SK-N-SH (cell line): ENCODE measurements at regions not wholly inside any gene's neighbourhood (a gene's known extent, or its start where the extent isn't known, plus 50 kb on each side); places are given as distances from the start of the nearest gene placed in this dataset.

Experiments
- CTCF ChIA-PET: fragments of 300-600, 350-600 bp; formaldehyde crosslinking; extraction: SDS; loops from one replicate; lab custom pipeline; 2021; lab: Yijun Ruan, JAX
- POLR2A ChIA-PET: fragments of 350-600 bp; sonication (Branson Sonifier 250); formaldehyde crosslinking; extraction: SDS; loops from one replicate; lab custom pipeline; 2020; ENCODE audit warnings: antibody characterized with exemption, inconsistent platforms; lab: Yijun Ruan, JAX
- DNase-seq: peaks from one replicate; pipeline ENCODE4 v3.0.0; 2012
- H2AFZ ChIP-seq: fragments of 200-600 bp; sonication (generic); 2 replicates; pipeline ENCODE4 v1.8.1; 2016; ENCODE audit warnings: antibody characterized with exemption, mild to moderate bottlenecking, low read depth
- H3F3A ChIP-seq: fragments of 200-600 bp; sonication (generic); replicated peaks from 2 replicates; pipeline ENCODE3; 2016; ENCODE audit warnings: antibody characterized with exemption, mild to moderate bottlenecking; ENCODE audit not compliant: insufficient read depth
- H3K27ac ChIP-seq, 2 experiments: fragments of 200-500 bp in 1 of 2; fragments of 200-600 bp in 1 of 2; sonication (Bioruptor generic) in 1 of 2; sonication (generic), shearing (Covaris generic) in 1 of 2; 2 replicates each; pipeline versions ENCODE4 v1.5.1 to v1.6.1; 2014 to 2016; ENCODE audit warnings: low read depth in 2 of 2, inconsistent platforms in 1 of 2, low read length in 1 of 2, mild to moderate bottlenecking in 1 of 2, mixed read lengths in 1 of 2
- H3K27me3 ChIP-seq: fragments of 200-600 bp; sonication (generic), shearing (Covaris generic); 2 replicates; pipeline ENCODE4 v1.6.1; 2016; ENCODE audit warnings: mixed run types; ENCODE audit not compliant: insufficient read depth
- H3K36me3 ChIP-seq, 2 experiments: fragments of 200-500 bp in 1 of 2; fragments of 200-600 bp in 1 of 2; sonication (Bioruptor generic) in 1 of 2; sonication (generic) in 1 of 2; replicated peaks in 1 of 2; 2 replicates each; pipeline versions ENCODE3 to v1.5.1; 2014 to 2016; ENCODE audit warnings: low read length in 1 of 2, mild to moderate bottlenecking in 1 of 2; ENCODE audit not compliant: insufficient read depth in 2 of 2, control insufficient read depth in 1 of 2
- H3K4me1 ChIP-seq, 2 experiments: fragments of 200-500 bp in 1 of 2; fragments of 200-600 bp in 1 of 2; sonication (Bioruptor generic) in 1 of 2; sonication (generic), shearing (Covaris generic) in 1 of 2; 2 replicates each; pipeline versions ENCODE4 v1.5.1 to v1.6.1; 2014 to 2016; ENCODE audit warnings: low read depth in 1 of 2, low read length in 1 of 2, mixed run types in 1 of 2; ENCODE audit not compliant: insufficient read depth in 2 of 2, control insufficient read depth in 1 of 2
- H3K4me2 ChIP-seq: fragments of 200-600 bp; sonication (generic), shearing (Covaris generic); 2 replicates; pipeline ENCODE4 v1.6.1; 2017; ENCODE audit warnings: mixed run types
- H3K4me3 ChIP-seq, 2 experiments: fragments of 200-500 bp in 1 of 2; fragments of 200-600 bp in 1 of 2; sonication (Bioruptor generic) in 1 of 2; sonication (generic), shearing (Covaris generic) in 1 of 2; 2 replicates each; pipeline versions ENCODE4 v1.5.1 to v1.8.1; 2014 to 2016; ENCODE audit warnings: low read depth in 2 of 2, inconsistent platforms in 1 of 2, low read length in 1 of 2, mild to moderate bottlenecking in 1 of 2, mixed read lengths in 1 of 2, moderate library complexity in 1 of 2
- H3K79me2 ChIP-seq: fragments of 200-600 bp; sonication (generic); 2 replicates; pipeline ENCODE4 v1.8.1; 2017; ENCODE audit warnings: mild to moderate bottlenecking; ENCODE audit not compliant: insufficient read depth
- H3K9ac ChIP-seq: fragments of 200-600 bp; sonication (generic); 2 replicates; pipeline ENCODE4 v1.6.1; 2017; ENCODE audit warnings: mixed run types
- H3K9me2 ChIP-seq: fragments of 200-600 bp; sonication (generic); 2 replicates; pipeline ENCODE4 v1.6.1; 2017; ENCODE audit warnings: mixed run types
- H3K9me3 ChIP-seq: fragments of 200-600 bp; sonication (generic); 2 replicates; pipeline ENCODE4 v1.6.1; 2017; ENCODE audit warnings: mixed run types, mild to moderate bottlenecking, moderate library complexity
- H4K20me1 ChIP-seq: fragments of 200-600 bp; sonication (generic); 2 replicates; pipeline ENCODE4 v1.6.1; 2017; ENCODE audit warnings: mild to moderate bottlenecking, mixed run types; ENCODE audit not compliant: insufficient read depth
- EZH2phosphoT487 ChIP-seq: fragments of 200-600 bp; sonication (generic); IDR thresholded peaks from 2 replicates; pipeline ENCODE4 v1.6.1; 2017; ENCODE audit warnings: low read depth, mixed run types, mild to moderate bottlenecking, antibody characterized with exemption, moderate library complexity, borderline replicate concordance
- FOXJ3 ChIP-seq: sonication (generic); formaldehyde crosslinking; IDR thresholded peaks from 2 replicates; pipeline ENCODE4 v1.5.1; 2020; ENCODE audit warnings: mild to moderate bottlenecking, missing genetic modification reagents
- IRF3 ChIP-seq: fragments of 150-350 bp; IDR thresholded peaks from 2 replicates; pipeline ENCODE4 v1.6.1; 2016; ENCODE audit warnings: mild to moderate bottlenecking, low read depth, low read length
- MEF2A ChIP-seq: IDR thresholded peaks from 2 replicates; pipeline ENCODE4 v1.4.0; 2012; ENCODE audit warnings: low read depth, borderline replicate concordance
- RCOR1 ChIP-seq: fragments of 150-350 bp; IDR thresholded peaks from 2 replicates; pipeline ENCODE4 v1.6.1; 2017; ENCODE audit warnings: antibody characterized with exemption, low read length
- RFX5 ChIP-seq: IDR thresholded peaks from 2 replicates; pipeline ENCODE4 v1.6.1; 2012; ENCODE audit warnings: mild to moderate bottlenecking, improper control_type of control experiment, low read length
- RXRA ChIP-seq: IDR thresholded peaks from 2 replicates; pipeline ENCODE4 v1.4.0; 2012; ENCODE audit warnings: low read depth, mild to moderate bottlenecking, borderline replicate concordance
- SMC3 ChIP-seq: IDR thresholded peaks from 2 replicates; pipeline ENCODE4 v1.6.1; 2012; ENCODE audit warnings: low read depth, low read length, improper control_type of control experiment
- TAF1 ChIP-seq: IDR thresholded peaks from 2 replicates; pipeline ENCODE4 v1.6.1; 2012; ENCODE audit warnings: low read depth, mild to moderate bottlenecking, low read length, moderate library complexity, borderline replicate concordance
- ZBTB33 ChIP-seq: IDR thresholded peaks from 2 replicates; pipeline ENCODE4 v1.4.0; 2012; ENCODE audit warnings: low read depth, borderline replicate concordance
- WGBS: methylation state at CpG from one replicate; pipeline ENCODE4 v1.1.6; 2017; ENCODE audit warnings: low lambda C conversion rate; 5-methylcytosine and 5-hydroxymethylcytosine counted together
- TF ChIP-seq, protein P1 (sequence below): IDR thresholded peaks from 2 replicates; pipeline ENCODE4; 2012

- WGBS, result 48% methylated on average over 13 of the region's 13 CpGs
These were observed 296.3 kb downstream of the QKI start for GRCh38 chr6:163710532-163711470.

DNA sequence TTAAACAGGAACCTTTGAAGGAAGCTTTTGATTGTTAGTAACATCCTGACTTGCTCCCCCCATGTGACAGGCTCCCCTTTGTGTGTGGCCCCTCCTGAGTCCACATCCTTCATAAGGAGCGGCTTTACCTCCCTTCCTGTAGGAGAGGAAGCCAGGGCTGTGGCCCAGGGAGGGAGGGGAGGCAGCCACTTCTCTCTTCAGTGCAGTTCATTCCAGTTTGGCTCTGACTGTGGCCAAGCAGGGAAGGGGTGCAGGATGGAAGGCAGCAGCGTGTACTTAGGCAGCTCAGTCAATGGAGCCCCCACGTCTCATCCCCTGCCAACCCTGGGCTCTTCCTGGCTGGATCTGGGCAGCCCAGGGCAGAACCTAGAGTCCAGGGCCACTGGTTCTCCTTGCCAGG lies 295.2 kb downstream of the QKI start:
- no peak for DNase-seq
- Histone ChIP-seq H3K4me1 (peaks cover 0 to 11% of the 10 kb centered on the region in 2 experiments; a peak in 1 of 4 replicates), H3F3A (no peaks in the 10 kb centered on the region), H3K9ac (no peak overlapping the region), H2AFZ (no peak overlapping the region), H3K79me2 (no peaks in the 10 kb centered on the region), H3K9me2 (no peaks in the 10 kb centered on the region), H3K4me2 (no peak overlapping the region), H3K27ac (no peak overlapping the region), H3K36me3 (no peaks in the 10 kb centered on the region), H3K27me3 (no peaks in the 10 kb centered on the region), H3K4me3 (no peak overlapping the region), H3K9me3 (no peaks in the 10 kb centered on the region), H4K20me1 (no peaks in the 10 kb centered on the region)
- WGBS, result 40% methylated on average over 3 of the region's 3 CpGs
- POLR2A ChIA-PET, result no interaction called here
- CTCF ChIA-PET, result interaction anchor here (0.6 to 1.3 kb wide), 2 partner anchors 16 to 1146 kb away, joined by 3 read pairs; no protein-coding TSS in a partner anchor
- no peak for TF ChIP-seq IRF3

More at GRCh38 chr6:163710532-163711470, 296.3 kb downstream of the QKI start:
- peaks cover 0 to 11% of the 10 kb centered on the region in 2 experiments; a peak in 1 of 4 replicates for H3K4me1 ChIP-seq
- no peaks in the 10 kb centered on the region for H3K9me2 ChIP-seq
- H4K20me1 ChIP-seq, result no peaks in the 10 kb centered on the region
- H3F3A ChIP-seq, result no peaks in the 10 kb centered on the region
- no peak overlapping the region for H3K4me2 ChIP-seq
- no peak for DNase-seq
- no peaks in the 10 kb centered on the region for H3K79me2 ChIP-seq
- TF ChIP-seq SMC3 (no peak), RCOR1 (no peak), RXRA (no peak), EZH2phosphoT487 (no peak), MEF2A (no peak), RFX5 (no peak), TAF1 (no peak), FOXJ3 (no peak), ZBTB33 (no peak)
- TF ChIP-seq, protein P1, sequence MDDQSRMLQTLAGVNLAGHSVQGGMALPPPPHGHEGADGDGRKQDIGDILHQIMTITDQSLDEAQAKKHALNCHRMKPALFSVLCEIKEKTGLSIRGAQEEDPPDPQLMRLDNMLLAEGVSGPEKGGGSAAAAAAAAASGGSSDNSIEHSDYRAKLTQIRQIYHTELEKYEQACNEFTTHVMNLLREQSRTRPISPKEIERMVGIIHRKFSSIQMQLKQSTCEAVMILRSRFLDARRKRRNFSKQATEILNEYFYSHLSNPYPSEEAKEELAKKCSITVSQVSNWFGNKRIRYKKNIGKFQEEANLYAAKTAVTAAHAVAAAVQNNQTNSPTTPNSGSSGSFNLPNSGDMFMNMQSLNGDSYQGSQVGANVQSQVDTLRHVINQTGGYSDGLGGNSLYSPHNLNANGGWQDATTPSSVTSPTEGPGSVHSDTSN, result no peak
- no peaks in the 10 kb centered on the region for H3K9me3 ChIP-seq
- no peak overlapping the region for H3K4me3 ChIP-seq
- H3K27ac ChIP-seq, result no peak overlapping the region
- ChIA-PET POLR2A (no interaction called here), CTCF (interaction anchor here (0.6 to 1.3 kb wide), 5 partner anchors 11 to 1145 kb away, joined by 3 to 5 read pairs (median 3); no protein-coding TSS in a partner anchor)
- H3K27me3 ChIP-seq, result no peaks in the 10 kb centered on the region
- no peaks in the 10 kb centered on the region for H3K36me3 ChIP-seq
- H2AFZ ChIP-seq, result no peak overlapping the region
- no peak overlapping the region for H3K9ac ChIP-seq
